UCSD-AML1 (cell line): ENCODE measurements at regions not wholly inside any gene's neighbourhood (a gene's known extent, or its start where the extent isn't known, plus 50 kb on each side); places are given as distances from the start of the nearest gene placed in this dataset.
"Not testable (repeated sequence)": the region's sequence is repeated elsewhere in the genome, so short reads cannot be mapped to it uniquely, and the experiment has no call there.

Experiments used
- DNase-seq: peaks from one replicate; lab custom pipeline; 2025; ENCODE audit not compliant: unreplicated experiment; lab: John Stamatoyannopoulos, UW

- DNase-seq = no peak
These were observed 607.2 kb downstream of the HTR1B start for GRCh38 chr6:76856065-76856464.

GRCh38 chr6:76852776-76853175 is 610.5 kb downstream of the HTR1B start:
- DNase-seq = no peak

- not testable (repeated sequence) for DNase-seq
These were observed 613.9 kb downstream of the HTR1B start for GRCh38 chr6:76849274-76849970.

- no peak for DNase-seq
These were observed 620.1 kb downstream of the HTR1B start for GRCh38 chr6:76843054-76843822.

- no peak for DNase-seq
These were observed 622.4 kb downstream of the HTR1B start for GRCh38 chr6:76840865-76841264.

GRCh38 chr6:76840041-76840745 is 623.1 kb downstream of the HTR1B start:
- DNase-seq = no peak

GRCh38 chr6:76839505-76839904 is 623.8 kb downstream of the HTR1B start:
- DNase-seq = no peak

GRCh38 chr6:76837564-76837963 is 625.7 kb downstream of the HTR1B start:
- no peak for DNase-seq

- no peak for DNase-seq
These were observed 627.6 kb downstream of the HTR1B start for GRCh38 chr6:76835695-76836094.

GRCh38 chr6:76835293-76835692 is 628.0 kb downstream of the HTR1B start:
- DNase-seq = no peak

GRCh38 chr6:76834399-76834798 is 628.9 kb downstream of the HTR1B start:
- DNase-seq = no peak

- DNase-seq = no peak
These were observed 632.0 kb downstream of the HTR1B start for GRCh38 chr6:76831299-76831698.

GRCh38 chr6:76823578-76823977 is 639.7 kb downstream of the HTR1B start:
- not testable (repeated sequence) for DNase-seq

GRCh38 chr6:76818451-76818850 is 644.8 kb downstream of the HTR1B start:
- DNase-seq = no peak

- no peak for DNase-seq
These were observed 645.9 kb downstream of the HTR1B start for GRCh38 chr6:76817429-76817828.

GRCh38 chr6:76814496-76815458 is 648.5 kb downstream of the HTR1B start:
- DNase-seq = no peak

GRCh38 chr6:76810286-76810685 is 653.0 kb downstream of the HTR1B start:
- no peak for DNase-seq

- no peak for DNase-seq
These were observed 660.2 kb downstream of the HTR1B start for GRCh38 chr6:76803038-76803580.

- no peak for DNase-seq
These were observed 670.9 kb downstream of the HTR1B start for GRCh38 chr6:76792394-76792793.

- no peak for DNase-seq
These were observed 672.4 kb downstream of the HTR1B start for GRCh38 chr6:76790881-76791280.
